HCT116 (cell line): ENCODE measurements at regions not wholly inside any gene's neighbourhood (a gene's known extent, or its start where the extent isn't known, plus 50 kb on each side); places are given as distances from the start of the nearest gene placed in this dataset.

Experiments
- ATAC-seq: fragments of 200-7000 bp; cut with Tn5 transposase; 2 replicates; pipeline ENCODE4 v1.9.1; 2020; ENCODE audit warnings: mild to moderate bottlenecking, moderate library complexity
- BruUV-seq: library from RNA; stranded (reverse); fragments of 400-500 nt; replicated peaks from 2 replicates; lab custom pipeline; 2021; lab: Mats Ljungman, UMichigan
- CTCF ChIA-PET: fragments of 300-600 bp; sonication (Branson Sonifier 250); formaldehyde crosslinking; loops from one replicate; lab custom pipeline; 2021; ENCODE audit warnings: antibody characterized with exemption; lab: Charles Lee
- POLR2A ChIA-PET: fragments of 300-600, 350-600 bp; sonication (Branson Sonifier 250); formaldehyde crosslinking; loops from one replicate; lab custom pipeline; 2021; ENCODE audit warnings: antibody characterized with exemption; lab: Charles Lee
- RAD21 ChIA-PET, 2 experiments: fragments of 300-600 bp; sonication (Branson Sonifier 250); formaldehyde crosslinking; loops; one replicate each; lab custom pipeline; 2023; ENCODE audit warnings: low total read pairs in 2 of 2; ENCODE audit not compliant: uncharacterized antibody in 2 of 2, unreplicated experiment in 2 of 2, low non-redundant PET in 1 of 2; lab: Charles Lee
- DNase-seq: peaks from one replicate; pipeline ENCODE4 v3.0.0-alpha.2; 2010; ENCODE audit warnings: low read depth, low spot score
- H2AFZ ChIP-seq: fragments of 200-600 bp; shearing (Covaris generic), sonication (generic); 2 replicates; pipeline ENCODE4 v1.6.1; 2017; ENCODE audit warnings: low read depth, mixed run types, mixed read lengths, antibody characterized with exemption, low read length; ENCODE audit not compliant: poor library complexity, severe bottlenecking
- H3K27ac ChIP-seq: 2 replicates; pipeline ENCODE4 v1.5.1; 2012; ENCODE audit warnings: low read depth, low read length
- H3K27me3 ChIP-seq: fragments of 200-600 bp; sonication (generic); 2 replicates; pipeline ENCODE4 v1.6.1; 2016; ENCODE audit warnings: mixed run types, low read length, mixed read lengths; ENCODE audit not compliant: insufficient read depth
- H3K36me3 ChIP-seq, 2 experiments: fragments of 200-500 bp in 1 of 2; fragments of 200-600 bp in 1 of 2; sonication (Bioruptor generic) in 1 of 2; sonication (generic) in 1 of 2; 2 replicates each; pipeline versions ENCODE4 v1.5.1 to v1.6.1; 2014 to 2016; ENCODE audit warnings: low read length in 2 of 2, inconsistent platforms in 1 of 2, mixed read lengths in 1 of 2, mixed run types in 1 of 2; ENCODE audit not compliant: insufficient read depth in 2 of 2, control insufficient read depth in 1 of 2
- H3K4me1 ChIP-seq, 2 experiments: fragments of 200-600 bp in 1 of 2; sonication (generic) in 1 of 2; 2 replicates each; pipeline versions ENCODE4 v1.5.1 to v1.6.1; 2012 to 2017; ENCODE audit warnings: low read length in 2 of 2, inconsistent platforms in 1 of 2, mild to moderate bottlenecking in 1 of 2, mixed read lengths in 1 of 2, mixed run types in 1 of 2, moderate library complexity in 1 of 2; ENCODE audit not compliant: insufficient read depth in 2 of 2, control insufficient read depth in 1 of 2
- H3K4me2 ChIP-seq: fragments of 200-600 bp; sonication (generic); 2 replicates; pipeline ENCODE4 v1.6.1; 2017; ENCODE audit warnings: mixed run types, low read length, mixed read lengths
- H3K4me3 ChIP-seq, 2 experiments: fragments of 200-600 bp in 1 of 2; sonication (generic) in 1 of 2; replicated peaks in 1 of 2; 2 replicates each; pipeline ENCODE4 v1.5.1; 2011 to 2016; ENCODE audit warnings: low read length in 2 of 2, control low read depth in 1 of 2, low read depth in 1 of 2, mild to moderate bottlenecking in 1 of 2, mixed read lengths in 1 of 2, mixed run types in 1 of 2
- H3K79me2 ChIP-seq: fragments of 200-600 bp; sonication (generic); 2 replicates; pipeline ENCODE4 v1.6.1; 2017; ENCODE audit warnings: mild to moderate bottlenecking, mixed run types, low read length, moderate library complexity, mixed read lengths; ENCODE audit not compliant: insufficient read depth
- H3K9ac ChIP-seq: fragments of 200-600 bp; sonication (generic); 2 replicates; pipeline ENCODE4 v1.6.1; 2016; ENCODE audit warnings: low read length, mixed read lengths
- H3K9me2 ChIP-seq: fragments of 200-600 bp; sonication (generic), shearing (Covaris generic); 2 replicates; pipeline ENCODE4 v1.6.1; 2017; ENCODE audit warnings: mixed run types, mild to moderate bottlenecking, moderate library complexity; ENCODE audit not compliant: insufficient read depth
- H3K9me3 ChIP-seq, 2 experiments: fragments of 200-500 bp in 1 of 2; fragments of 200-600 bp in 1 of 2; sonication (Bioruptor generic) in 1 of 2; sonication (generic) in 1 of 2; 2 replicates each; pipeline ENCODE4 v1.6.1; 2014 to 2017; ENCODE audit warnings: low read length in 2 of 2, mixed read lengths in 2 of 2, inconsistent platforms in 1 of 2, low read depth in 1 of 2, mild to moderate bottlenecking in 1 of 2, mixed run types in 1 of 2, moderate library complexity in 1 of 2; ENCODE audit not compliant: control insufficient read depth in 1 of 2, insufficient read depth in 1 of 2
- H4K20me1 ChIP-seq: fragments of 200-600 bp; sonication (generic), shearing (Covaris generic); 2 replicates; pipeline ENCODE4 v1.6.1; 2017; ENCODE audit warnings: mixed run types, mild to moderate bottlenecking, moderate library complexity; ENCODE audit not compliant: insufficient read depth
- CEBPB ChIP-seq: IDR thresholded peaks from 2 replicates; pipeline ENCODE4 v1.6.1; 2012; ENCODE audit warnings: low read depth
- CTCF ChIP-seq, 3 experiments: fragments of 200-600 bp in 1 of 3; sonication (generic) in 1 of 3; IDR thresholded peaks in 2 of 3; conservative IDR thresholded peaks in 1 of 3; 2 replicates each; pipeline ENCODE4 v1.5.1; 2012 to 2017; ENCODE audit warnings: low read depth in 2 of 3, low read length in 2 of 3, antibody characterized with exemption in 1 of 3, borderline replicate concordance in 1 of 3, control low read depth in 1 of 3, mild to moderate bottlenecking in 1 of 3, mixed read lengths in 1 of 3, mixed run types in 1 of 3, moderate library complexity in 1 of 3; ENCODE audit not compliant: insufficient read depth in 1 of 3
- JUND ChIP-seq: IDR thresholded peaks from 2 replicates; pipeline ENCODE4 v1.6.1; 2012
- MAX ChIP-seq: IDR thresholded peaks from 2 replicates; pipeline ENCODE4 v1.6.1; 2012
- POLR2A ChIP-seq: IDR thresholded peaks from 2 replicates; pipeline ENCODE4 v1.7.0; 2011; ENCODE audit warnings: borderline replicate concordance; ENCODE audit not compliant: insufficient read depth, insufficient read length; ENCODE audit errors: extremely low read depth
- POLR2AphosphoS5 ChIP-seq: IDR thresholded peaks from 2 replicates; pipeline ENCODE4 v1.6.1; 2011; ENCODE audit warnings: mild to moderate bottlenecking, low read depth, low read length, moderate library complexity
- REST ChIP-seq: IDR thresholded peaks from 2 replicates; pipeline ENCODE4 v1.6.1; 2012; ENCODE audit warnings: low read depth
- SIN3A ChIP-seq: IDR thresholded peaks from 2 replicates; pipeline ENCODE4 v1.6.1; 2012; ENCODE audit warnings: low read depth
- SP1 ChIP-seq: IDR thresholded peaks from 2 replicates; pipeline ENCODE4 v1.6.1; 2012; ENCODE audit warnings: low read depth
- TCF7L2 ChIP-seq: IDR thresholded peaks from 2 replicates; pipeline ENCODE4 v1.7.0; 2011; ENCODE audit warnings: borderline replicate concordance, inconsistent platforms; ENCODE audit not compliant: insufficient read depth, insufficient read length; ENCODE audit errors: extremely low read depth
- YY1 ChIP-seq: IDR thresholded peaks from 2 replicates; pipeline ENCODE4 v1.6.1; 2011; ENCODE audit warnings: low read length, low read depth, moderate library complexity, mild to moderate bottlenecking; ENCODE audit not compliant: insufficient replicate concordance; ENCODE audit errors: extremely low read depth
- ZNF274 ChIP-seq: fragments of 200-500 bp; sonication (Bioruptor generic); IDR thresholded peaks from 2 replicates; pipeline ENCODE4 v1.6.1; 2014; ENCODE audit warnings: mild to moderate bottlenecking, low read depth, low read length, inconsistent platforms
- intact Hi-C: fragments of 100-400 bp; cut with micrococcal nuclease; formaldehyde crosslinking; loops from 2 replicates; pipeline ENCODE4 v1.10.0; 2022

GRCh38 chr1:88324899-88325298, 359.2 kb upstream of the PKN2 start:
- H3K27ac ChIP-seq = no peak overlapping the region
- no peaks in the 10 kb centered on the region for H4K20me1 ChIP-seq
- H3K4me3 ChIP-seq = no peak overlapping the region
- H3K79me2 ChIP-seq = no peaks in the 10 kb centered on the region
- DNase-seq = no peak
- H2AFZ ChIP-seq = no peak overlapping the region
- TF ChIP-seq JUND (no peak), ZNF274 (no peak), CTCF (IDR thresholded peaks at IDR 0.05 in 2 of 3, conservative IDR thresholded peaks at IDR 0.05 in 1 of 3; ENCODE audit: borderline replicate concordance in 1 of 3, insufficient read depth in 1 of 3, low read depth in 2 of 3, low read length in 2 of 3) (no peak), MAX (no peak), POLR2A (no peak), REST (no peak), TCF7L2 (no peak), YY1 (no peak), SIN3A (no peak), SP1 (no peak), POLR2AphosphoS5 (no peak), CEBPB (no peak)
- TF ChIP-seq, all 23 proteins: peak for 0
- Histone ChIP-seq H3K9me2 (no peaks in the 10 kb centered on the region), H3K4me1 (peaks cover 9 to 15% of the 10 kb centered on the region in 2 experiments; a peak in 3 of 4 replicates), H3K36me3 (no peaks in the 10 kb centered on the region), H3K27me3 (no peaks in the 10 kb centered on the region), H3K4me2 (no peak overlapping the region), H3K9ac (no peak overlapping the region), H3K9me3 (no peaks in the 10 kb centered on the region)
- ChIA-PET CTCF (no interaction called here), POLR2A (no interaction called here), RAD21 (no interaction called here)
- intact Hi-C loops = no loop called here
- no TSS peak for BruUV-seq
- ATAC-seq = no peak
